RPMI7951 (cell line): ENCODE measurements at regions not wholly inside any gene's neighbourhood (a gene's known extent, or its start where the extent isn't known, plus 50 kb on each side); places are given as distances from the start of the nearest gene placed in this dataset.
A peak's percentile ranks its signal among the peaks of the same experiment; 100 is the strongest.

Experiments used
- DNase-seq: peaks from one replicate; pipeline ENCODE4 v3.0.0-alpha.2; 2012; ENCODE audit warnings: low read depth

- no peak for DNase-seq
These were observed 89.7 kb upstream of the SHISAL1 start for GRCh38 chr22:44402196-44403111.

- DNase-seq: no peak
These were observed 89.0 kb upstream of the SHISAL1 start for GRCh38 chr22:44401783-44402110.

DNA sequence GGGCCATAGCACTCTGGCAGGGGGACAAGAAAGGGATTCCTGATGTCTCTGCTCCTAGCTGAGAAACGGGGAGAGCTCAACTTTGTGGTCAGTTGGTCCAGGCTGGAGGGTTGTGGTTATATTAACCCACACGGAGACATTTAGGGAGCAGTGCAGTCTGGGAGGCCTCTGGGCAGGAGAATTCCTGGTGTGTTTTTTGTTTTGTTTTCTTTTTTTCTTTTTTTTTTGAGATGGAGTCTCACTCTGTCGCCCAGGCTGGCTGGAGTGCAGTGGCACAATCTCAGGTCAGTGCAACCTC is 88.0 kb upstream of the SHISAL1 start:
- peak; percentile 58 for DNase-seq

GRCh38 chr22:44399906-44400762 is 87.4 kb upstream of the SHISAL1 start:
- DNase-seq: no peak

DNA sequence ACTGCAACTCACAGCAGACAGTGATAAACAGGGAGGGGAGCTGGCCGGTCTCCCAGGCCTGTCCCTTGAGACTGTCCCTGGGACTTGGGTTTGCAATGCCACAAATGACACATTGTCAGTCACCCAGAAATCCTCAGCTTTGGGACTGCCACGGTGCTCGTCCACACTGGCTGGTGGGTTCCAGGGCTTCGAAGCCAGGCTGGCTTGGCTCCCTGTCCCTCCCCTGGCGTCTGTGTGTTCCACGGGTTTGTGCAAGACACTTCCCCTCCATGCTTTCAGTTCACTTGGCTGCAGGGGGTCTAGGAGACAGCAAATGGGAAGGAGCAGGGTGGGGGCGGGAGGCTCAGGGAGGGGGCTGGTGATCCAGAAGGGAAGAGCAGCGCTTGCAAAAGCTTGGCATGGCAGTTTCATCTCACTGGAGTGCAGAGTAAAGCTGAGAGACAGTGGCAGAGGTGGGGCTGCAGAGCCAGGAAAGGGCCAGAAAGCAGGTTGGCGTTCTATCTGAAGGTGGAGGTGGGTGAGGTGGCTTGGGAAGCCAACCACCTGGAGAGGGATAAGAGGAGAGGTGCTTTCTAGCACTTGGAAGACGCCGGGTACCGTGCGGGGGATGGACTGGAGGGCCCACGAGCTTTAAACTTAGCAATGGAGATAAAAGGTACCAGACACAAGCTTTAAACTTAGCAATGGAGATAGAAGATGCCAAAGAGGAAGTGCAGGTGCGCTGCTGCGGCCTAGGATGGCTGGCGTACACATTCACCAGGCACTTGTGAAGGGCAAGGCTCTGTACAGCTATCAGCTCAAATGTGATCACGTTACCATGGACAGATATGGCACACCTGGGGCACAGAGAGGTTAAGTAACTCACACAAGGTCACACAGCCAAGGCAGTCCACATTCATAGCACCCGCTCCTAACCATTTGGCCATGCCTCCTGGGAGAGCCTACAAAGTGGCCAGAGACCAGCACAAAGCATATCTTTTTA is 86.4 kb upstream of the SHISAL1 start:
- DNase-seq: no peak

- no peak for DNase-seq
These were observed 84.3 kb upstream of the SHISAL1 start for GRCh38 chr22:44396727-44397722.

GRCh38 chr22:44396021-44396726 is 83.4 kb upstream of the SHISAL1 start:
- no peak for DNase-seq

DNA sequence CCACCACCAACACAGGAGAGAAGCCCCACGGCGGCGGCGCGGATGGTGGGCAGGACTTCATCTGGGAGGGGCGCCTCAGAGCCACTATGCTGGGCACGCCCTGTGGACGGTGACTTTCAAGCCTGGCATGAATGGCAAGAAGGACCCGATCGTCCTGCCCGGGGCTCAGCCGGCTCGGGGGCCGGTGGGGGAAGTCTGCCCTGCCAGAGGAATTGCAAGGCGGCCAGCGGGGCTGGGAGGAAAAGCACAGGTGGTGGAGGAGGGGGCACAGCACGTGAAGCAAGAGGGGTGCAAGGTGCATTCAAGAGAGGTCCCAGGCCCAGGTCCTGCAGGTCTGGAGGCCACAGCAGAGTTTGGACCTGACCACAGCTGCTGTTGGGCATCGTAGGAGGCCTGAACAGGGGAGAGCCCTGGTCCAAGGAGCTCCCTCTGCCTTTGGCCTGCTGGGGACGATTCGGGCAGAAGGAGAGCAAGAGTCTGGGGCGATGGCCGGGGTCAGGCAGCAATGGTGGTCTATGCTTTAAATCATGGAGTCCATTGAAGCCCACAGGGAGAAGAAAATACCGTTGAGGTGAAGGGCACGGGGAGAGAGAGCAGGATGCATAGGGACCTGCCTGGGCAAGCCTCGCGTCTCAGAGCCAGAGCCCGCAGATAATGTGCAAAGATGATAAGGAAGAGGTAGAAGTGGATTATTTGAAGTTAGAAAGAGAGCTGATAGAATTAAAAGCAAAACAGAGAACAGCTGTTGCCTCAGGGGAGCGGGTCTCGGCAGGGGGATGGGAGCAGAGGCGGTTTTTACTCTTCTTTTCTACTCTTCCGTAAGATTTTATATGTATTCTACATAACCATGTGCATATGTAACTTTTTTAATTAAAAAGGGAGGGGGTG is 82.6 kb upstream of the SHISAL1 start:
- no peak for DNase-seq

- DNase-seq: no peak
These were observed 81.7 kb upstream of the SHISAL1 start for GRCh38 chr22:44394246-44395117.

- DNase-seq: no peak
These were observed 80.3 kb upstream of the SHISAL1 start for GRCh38 chr22:44393066-44393465.

- DNase-seq: no peak
These were observed 79.7 kb upstream of the SHISAL1 start for GRCh38 chr22:44392446-44392921.

DNA sequence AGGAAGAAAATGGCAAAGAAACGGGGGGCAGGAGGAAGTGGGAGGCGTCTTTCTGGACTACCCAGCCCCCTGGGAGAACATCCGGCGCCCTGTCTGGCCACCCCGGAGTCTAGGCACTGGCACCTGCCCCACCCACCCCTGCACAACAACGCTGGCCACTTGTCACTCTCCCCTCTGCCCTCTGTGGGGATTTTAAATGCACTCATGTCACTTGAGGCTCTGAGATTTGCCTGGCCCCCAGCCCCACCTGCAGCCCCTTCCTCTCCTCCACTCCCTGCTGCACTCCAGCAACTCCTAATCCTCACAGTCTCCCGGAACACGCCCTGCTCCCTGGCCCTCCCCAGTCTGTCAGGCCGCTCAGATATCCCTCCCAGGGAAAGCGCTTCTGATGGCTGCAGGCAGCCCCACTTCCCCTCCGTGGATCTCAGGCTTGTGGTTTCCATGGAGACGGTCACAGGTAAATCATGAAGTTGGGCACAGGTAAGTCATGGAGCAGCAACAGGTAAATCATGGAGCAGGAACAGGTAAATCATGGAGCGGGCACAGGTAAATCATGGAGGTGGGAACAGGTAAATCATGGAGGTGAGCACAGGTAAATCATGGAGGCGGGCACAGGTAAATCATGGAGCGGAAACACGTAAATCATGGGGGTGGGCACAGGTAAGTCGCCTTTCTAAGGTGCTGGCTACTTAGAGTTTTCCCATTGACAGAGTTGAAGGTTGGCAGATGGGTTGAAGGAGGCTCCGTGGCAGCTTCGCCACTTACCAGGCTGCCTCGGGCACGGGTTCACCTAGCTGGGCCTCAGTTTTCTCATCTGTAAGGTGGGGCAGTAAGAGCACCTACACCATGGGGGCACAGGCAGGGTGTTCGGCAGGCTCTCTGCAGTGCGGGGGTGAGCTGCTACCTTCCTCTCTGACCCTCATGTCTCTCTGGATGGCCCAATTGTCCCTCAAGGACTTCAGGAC is 79.0 kb upstream of the SHISAL1 start:
- no peak for DNase-seq

- DNase-seq: no peak
These were observed 78.3 kb upstream of the SHISAL1 start for GRCh38 chr22:44391015-44391414.

GRCh38 chr22:44390613-44390970 is 77.8 kb upstream of the SHISAL1 start:
- no peak for DNase-seq

DNA sequence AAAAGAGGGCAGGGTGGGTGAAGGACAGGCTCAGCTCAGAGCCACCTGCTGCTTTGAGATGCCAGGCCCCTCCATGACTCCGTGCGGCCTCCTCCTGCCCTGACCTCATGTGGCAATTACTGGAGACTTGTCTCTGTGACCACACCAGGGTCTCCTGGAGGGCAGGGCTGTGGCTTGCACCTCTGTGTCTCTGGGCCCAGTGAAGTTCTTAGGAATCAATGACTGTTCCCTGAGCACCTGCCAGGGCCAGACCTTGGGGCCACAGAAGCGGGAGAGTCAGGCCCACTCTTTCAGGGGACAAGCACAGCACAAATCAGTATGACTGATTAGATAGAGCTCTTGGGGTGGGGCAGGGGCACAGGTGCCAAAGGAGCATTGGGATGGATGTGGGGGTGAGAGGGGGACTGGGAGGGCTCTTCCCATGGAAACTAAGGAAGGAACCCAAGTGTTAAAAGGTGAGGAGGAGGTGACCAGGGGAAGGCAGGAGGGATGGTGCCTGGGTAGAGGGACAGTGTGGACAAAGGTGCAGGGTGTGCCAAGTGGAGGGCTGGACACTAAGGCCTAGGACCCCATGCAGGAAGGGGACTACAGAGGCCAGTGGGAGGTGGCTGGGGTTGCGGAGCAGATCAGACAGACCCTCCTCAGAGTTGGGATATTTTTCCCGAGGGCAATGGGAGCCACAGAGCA is 77.3 kb upstream of the SHISAL1 start:
- DNase-seq: no peak

DNA sequence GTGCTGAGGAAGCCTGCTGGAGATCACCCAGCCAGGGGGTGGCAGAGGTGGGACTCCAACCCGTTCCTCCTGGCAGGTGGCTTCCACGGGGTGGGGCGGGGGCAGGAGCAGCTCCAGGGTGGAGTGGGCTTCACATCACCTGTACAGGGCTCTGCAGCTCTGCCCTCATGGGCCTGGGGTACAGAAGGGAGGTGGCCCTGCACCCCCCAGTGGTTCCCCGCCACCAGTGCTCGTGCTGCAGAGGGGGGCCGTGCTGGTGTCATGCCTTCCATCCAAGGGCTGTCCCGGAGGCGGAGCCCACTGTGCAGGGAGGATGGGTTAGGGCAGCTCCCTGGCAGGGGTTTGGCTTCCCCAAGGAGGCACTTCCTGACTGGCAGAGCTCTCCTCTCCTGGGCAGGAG is 76.4 kb upstream of the SHISAL1 start:
- DNase-seq: no peak
